CD4-positive, alpha-beta T cell treated with Interleukin-15 for 4 hours (primary cell): ENCODE measurements at regions not wholly inside any gene's neighbourhood (a gene's known extent, or its start where the extent isn't known, plus 50 kb on each side); places are given as distances from the start of the nearest gene placed in this dataset.
A peak's percentile ranks its signal among the peaks of the same experiment; 100 is the strongest.
"Not testable (repeated sequence)": the region's sequence is repeated elsewhere in the genome, so short reads cannot be mapped to it uniquely, and the experiment has no call there.

Experiments
- DNase-seq: peaks from one replicate; pipeline ENCODE4 v3.0.0-alpha.2; 2020; ENCODE audit warnings: low spot score

GRCh38 chr11:109939166-109939810, 153.9 kb upstream of the ZC3H12C start:
- no peak for DNase-seq

- no peak for DNase-seq
Observed at GRCh38 chr11:109940816-109941215, 152.4 kb upstream of the ZC3H12C start.

- no peak for DNase-seq
Observed at GRCh38 chr11:109945626-109946321, 147.4 kb upstream of the ZC3H12C start.

- DNase-seq, result peak; percentile 43
Observed at GRCh38 chr11:109946322-109946846, 146.8 kb upstream of the ZC3H12C start.

GRCh38 chr11:109954534-109954933, 138.7 kb upstream of the ZC3H12C start:
- no peak for DNase-seq

- no peak for DNase-seq
Observed at GRCh38 chr11:109956124-109956793, 136.9 kb upstream of the ZC3H12C start.

GRCh38 chr11:109957000-109957399, 136.2 kb upstream of the ZC3H12C start:
- DNase-seq, result no peak

GRCh38 chr11:109957601-109958000, 135.6 kb upstream of the ZC3H12C start:
- no peak for DNase-seq

- DNase-seq, result no peak
Observed at GRCh38 chr11:109958131-109958820, 134.9 kb upstream of the ZC3H12C start.

- DNase-seq, result no peak
Observed at GRCh38 chr11:109958821-109959166, 134.4 kb upstream of the ZC3H12C start.

- no peak for DNase-seq
Observed at GRCh38 chr11:109960831-109961230, 132.4 kb upstream of the ZC3H12C start.

GRCh38 chr11:109961261-109961660, 131.9 kb upstream of the ZC3H12C start:
- no peak for DNase-seq

- DNase-seq, result no peak
Observed at GRCh38 chr11:109963101-109963500, 130.1 kb upstream of the ZC3H12C start.

GRCh38 chr11:109964487-109964886, 128.7 kb upstream of the ZC3H12C start:
- DNase-seq, result no peak

GRCh38 chr11:109965445-109965844, 127.7 kb upstream of the ZC3H12C start:
- DNase-seq, result not testable (repeated sequence)

- not testable (repeated sequence) for DNase-seq
Observed at GRCh38 chr11:109965926-109966325, 127.3 kb upstream of the ZC3H12C start.

- DNase-seq, result not testable (repeated sequence)
Observed at GRCh38 chr11:109967136-109967535, 126.1 kb upstream of the ZC3H12C start.

GRCh38 chr11:109968299-109968698, 124.9 kb upstream of the ZC3H12C start:
- DNase-seq, result no peak

- no peak for DNase-seq
Observed at GRCh38 chr11:109968781-109969180, 124.4 kb upstream of the ZC3H12C start.

- no peak for DNase-seq
Observed at GRCh38 chr11:109970516-109971183, 122.5 kb upstream of the ZC3H12C start.

- no peak for DNase-seq
Observed at GRCh38 chr11:109971184-109971523, 122.0 kb upstream of the ZC3H12C start.

- DNase-seq, result no peak
Observed at GRCh38 chr11:109972181-109972715, 120.9 kb upstream of the ZC3H12C start.
